C4-2B (cell line): ENCODE measurements at regions not wholly inside any gene's neighbourhood (a gene's known extent, or its start where the extent isn't known, plus 50 kb on each side); places are given as distances from the start of the nearest gene placed in this dataset.

ENCODE experiments used
- CTCF ChIP-seq: fragments of 450-650 bp; conservative IDR thresholded peaks from 2 replicates; pipeline ENCODE4 v1.5.1; 2017; ENCODE audit warnings: mild to moderate bottlenecking
- ZFX ChIP-seq: fragments of 450-650 bp; IDR thresholded peaks from 2 replicates; pipeline ENCODE4 v1.6.1; 2017

DNA sequence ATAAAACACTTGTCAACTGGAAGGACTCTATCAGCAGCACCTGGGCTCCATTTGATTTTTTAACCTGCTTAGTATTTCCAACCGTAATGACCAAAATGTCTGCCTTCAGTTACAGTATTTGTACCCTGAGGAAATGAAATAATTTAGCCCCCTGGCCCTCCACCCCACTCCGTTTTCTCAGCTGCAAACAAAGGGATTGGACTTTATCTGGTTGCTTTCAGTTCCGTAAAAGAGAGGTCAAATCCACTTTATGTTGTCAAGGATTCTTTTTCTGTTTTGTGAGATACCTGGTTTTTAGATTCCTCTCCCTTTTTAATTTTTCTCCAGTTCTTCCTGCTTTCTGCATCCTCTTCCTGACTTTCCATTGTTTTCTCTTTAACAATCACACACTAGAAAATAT lies 64.4 kb upstream of the BMP2 start:
- TF ChIP-seq CTCF (no peak), ZFX (no peak)
